ENCODE measurements at regions not wholly inside any gene's neighbourhood (a gene's known extent, or its start where the extent isn't known, plus 50 kb on each side); places are given as distances from the start of the nearest gene placed in this dataset.

GRCh38 chr4:100016191-100016590 lies 66.1 kb upstream of the H2AZ1 start:
- TF ChIP-seq ZNF165 (CRISPR knock-in tag; IDR thresholded peaks at IDR 0.05; ENCODE audit: borderline replicate concordance) (no peak), CTCF (IDR thresholded peaks at IDR 0.05 in 2 of 3, conservative IDR thresholded peaks at IDR 0.05 in 1 of 3; ENCODE audit: insufficient read depth in 2 of 3, low read depth in 1 of 3, low read length in 3 of 3) (no peak), ZNF282 (CRISPR knock-in tag; IDR thresholded peaks at IDR 0.05) (no peak), ZNF274 (IDR thresholded peaks at IDR 0.05; ENCODE audit: borderline replicate concordance, low read depth, low read length) (no peak), AFF4 (CRISPR knock-in tag; IDR thresholded peaks at IDR 0.05) (no peak), POLR2A (conservative IDR thresholded peaks at IDR 0.05) (no peak), EZH2 (IDR thresholded peaks at IDR 0.05; ENCODE audit: borderline replicate concordance, low read depth, low read length) (no peak), CBFB (CRISPR knock-in tag; IDR thresholded peaks at IDR 0.05) (no peak), TAF1 (IDR thresholded peaks at IDR 0.05; ENCODE audit: control insufficient read depth, extremely low read depth, insufficient read depth, low read length, severe bottlenecking) (no peak), POLR2AphosphoS5 (IDR thresholded peaks at IDR 0.05; ENCODE audit: control insufficient read depth, insufficient read depth, low read depth, low read length) (no peak)

Measured in K562 (cell line).